ENCODE measurements at regions not wholly inside any gene's neighbourhood (a gene's known extent, or its start where the extent isn't known, plus 50 kb on each side); places are given as distances from the start of the nearest gene placed in this dataset.

DNA sequence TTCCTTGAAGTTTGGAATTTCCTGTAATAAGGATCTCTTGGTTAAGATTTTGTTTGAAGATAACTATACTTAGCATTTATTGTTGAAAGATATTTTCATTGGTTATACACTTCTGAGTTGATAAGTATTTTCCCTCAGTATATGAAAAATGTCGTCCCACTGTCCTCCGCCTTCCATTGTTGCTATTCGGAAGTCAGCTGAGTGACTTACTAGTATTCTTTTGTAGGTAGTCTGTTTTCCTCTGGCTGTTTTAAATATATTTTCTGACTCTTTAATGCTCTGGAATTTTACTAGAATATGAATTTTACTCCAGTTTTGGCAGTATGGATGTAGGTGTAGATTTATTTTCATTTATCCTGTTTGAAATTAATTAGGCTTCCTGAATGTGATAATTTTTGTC is 498.7 kb upstream of the NFIA start (continued):
- TF ChIP-seq, protein P1, sequence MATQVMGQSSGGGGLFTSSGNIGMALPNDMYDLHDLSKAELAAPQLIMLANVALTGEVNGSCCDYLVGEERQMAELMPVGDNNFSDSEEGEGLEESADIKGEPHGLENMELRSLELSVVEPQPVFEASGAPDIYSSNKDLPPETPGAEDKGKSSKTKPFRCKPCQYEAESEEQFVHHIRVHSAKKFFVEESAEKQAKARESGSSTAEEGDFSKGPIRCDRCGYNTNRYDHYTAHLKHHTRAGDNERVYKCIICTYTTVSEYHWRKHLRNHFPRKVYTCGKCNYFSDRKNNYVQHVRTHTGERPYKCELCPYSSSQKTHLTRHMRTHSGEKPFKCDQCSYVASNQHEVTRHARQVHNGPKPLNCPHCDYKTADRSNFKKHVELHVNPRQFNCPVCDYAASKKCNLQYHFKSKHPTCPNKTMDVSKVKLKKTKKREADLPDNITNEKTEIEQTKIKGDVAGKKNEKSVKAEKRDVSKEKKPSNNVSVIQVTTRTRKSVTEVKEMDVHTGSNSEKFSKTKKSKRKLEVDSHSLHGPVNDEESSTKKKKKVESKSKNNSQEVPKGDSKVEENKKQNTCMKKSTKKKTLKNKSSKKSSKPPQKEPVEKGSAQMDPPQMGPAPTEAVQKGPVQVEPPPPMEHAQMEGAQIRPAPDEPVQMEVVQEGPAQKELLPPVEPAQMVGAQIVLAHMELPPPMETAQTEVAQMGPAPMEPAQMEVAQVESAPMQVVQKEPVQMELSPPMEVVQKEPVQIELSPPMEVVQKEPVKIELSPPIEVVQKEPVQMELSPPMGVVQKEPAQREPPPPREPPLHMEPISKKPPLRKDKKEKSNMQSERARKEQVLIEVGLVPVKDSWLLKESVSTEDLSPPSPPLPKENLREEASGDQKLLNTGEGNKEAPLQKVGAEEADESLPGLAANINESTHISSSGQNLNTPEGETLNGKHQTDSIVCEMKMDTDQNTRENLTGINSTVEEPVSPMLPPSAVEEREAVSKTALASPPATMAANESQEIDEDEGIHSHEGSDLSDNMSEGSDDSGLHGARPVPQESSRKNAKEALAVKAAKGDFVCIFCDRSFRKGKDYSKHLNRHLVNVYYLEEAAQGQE (IDR thresholded peaks at IDR 0.05; ENCODE audit: borderline replicate concordance) = no peak

DNA sequence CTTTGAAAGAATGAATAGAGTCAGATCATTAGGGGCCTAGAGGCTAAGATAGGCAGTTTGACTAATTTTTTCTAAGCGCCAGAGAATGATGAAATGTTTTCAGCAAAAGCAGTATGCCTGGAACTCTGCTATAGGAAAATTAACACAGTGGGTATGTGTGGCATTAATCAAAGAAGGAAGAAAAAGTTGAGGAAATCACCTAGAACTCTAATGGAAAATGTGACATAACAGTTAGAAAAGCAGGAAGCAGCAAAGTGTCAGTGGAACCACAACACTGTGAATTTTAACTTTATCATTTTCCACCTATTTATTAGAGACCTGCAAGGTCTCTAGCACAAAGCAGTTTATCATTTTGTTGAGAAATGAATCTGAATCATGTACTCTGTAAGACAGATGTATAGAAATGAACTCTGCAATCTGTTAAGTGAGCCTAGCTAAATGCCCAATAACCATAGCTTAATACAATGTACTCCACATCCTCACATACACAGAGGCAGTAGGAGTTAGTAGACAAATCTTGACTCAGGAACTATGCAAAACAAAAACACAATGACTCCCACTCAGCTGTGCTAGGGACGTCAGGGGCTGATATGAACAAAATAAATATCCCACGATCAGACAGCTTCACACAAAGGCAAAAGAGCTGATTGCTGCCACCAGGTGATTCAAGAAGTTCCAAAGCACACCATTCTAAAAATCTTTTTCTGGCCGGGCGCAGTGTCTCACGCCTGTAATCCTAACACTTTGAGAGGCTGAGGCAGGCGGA is 500.7 kb upstream of the NFIA start:
- no peak overlapping the region for H2AFZ ChIP-seq (ENCODE audit: low read depth, low read length)
- no peak overlapping the region for H3K27ac ChIP-seq (ENCODE audit: low read length)
- no peak overlapping the region for H3K4me3 ChIP-seq (ENCODE audit: low read length)
- no peaks in the 10 kb centered on the region for H3K36me3 ChIP-seq (ENCODE audit: insufficient read depth, low read length)
- H3K27me3 ChIP-seq (ENCODE audit: insufficient read depth, low read depth, low read length) = no peaks in the 10 kb centered on the region
- H3K9me2 ChIP-seq (ENCODE audit: insufficient read depth, low read length) = no peaks in the 10 kb centered on the region
- no peaks in the 10 kb centered on the region for H3K79me2 ChIP-seq (replicated peaks; ENCODE audit: insufficient read depth, low read length)
- H3F3A ChIP-seq (ENCODE audit: insufficient read depth, low read length, poor library complexity, severe bottlenecking) = no peaks in the 10 kb centered on the region
- no peak overlapping the region for H3K4me2 ChIP-seq (ENCODE audit: low read length)
- no peak for TF ChIP-seq POLR2AphosphoS5 (IDR thresholded peaks at IDR 0.05)
- TF ChIP-seq EP300 (conservative IDR thresholded peaks at IDR 0.05; ENCODE audit: poor library complexity, severe bottlenecking) = no peak
- TF ChIP-seq TAF1 (IDR thresholded peaks at IDR 0.05; ENCODE audit: low read depth) = no peak
- TF ChIP-seq, protein P2, sequence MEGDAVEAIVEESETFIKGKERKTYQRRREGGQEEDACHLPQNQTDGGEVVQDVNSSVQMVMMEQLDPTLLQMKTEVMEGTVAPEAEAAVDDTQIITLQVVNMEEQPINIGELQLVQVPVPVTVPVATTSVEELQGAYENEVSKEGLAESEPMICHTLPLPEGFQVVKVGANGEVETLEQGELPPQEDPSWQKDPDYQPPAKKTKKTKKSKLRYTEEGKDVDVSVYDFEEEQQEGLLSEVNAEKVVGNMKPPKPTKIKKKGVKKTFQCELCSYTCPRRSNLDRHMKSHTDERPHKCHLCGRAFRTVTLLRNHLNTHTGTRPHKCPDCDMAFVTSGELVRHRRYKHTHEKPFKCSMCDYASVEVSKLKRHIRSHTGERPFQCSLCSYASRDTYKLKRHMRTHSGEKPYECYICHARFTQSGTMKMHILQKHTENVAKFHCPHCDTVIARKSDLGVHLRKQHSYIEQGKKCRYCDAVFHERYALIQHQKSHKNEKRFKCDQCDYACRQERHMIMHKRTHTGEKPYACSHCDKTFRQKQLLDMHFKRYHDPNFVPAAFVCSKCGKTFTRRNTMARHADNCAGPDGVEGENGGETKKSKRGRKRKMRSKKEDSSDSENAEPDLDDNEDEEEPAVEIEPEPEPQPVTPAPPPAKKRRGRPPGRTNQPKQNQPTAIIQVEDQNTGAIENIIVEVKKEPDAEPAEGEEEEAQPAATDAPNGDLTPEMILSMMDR (IDR thresholded peaks at IDR 0.05; ENCODE audit: poor library complexity, severe bottlenecking) = no peak
- no peak for TF ChIP-seq MXI1 (conservative IDR thresholded peaks at IDR 0.05; ENCODE audit: poor library complexity, severe bottlenecking)
- no peak for TF ChIP-seq EZH2 (IDR thresholded peaks at IDR 0.05; ENCODE audit: borderline replicate concordance, insufficient read depth, low read length, poor library complexity, severe bottlenecking)
- TF ChIP-seq, protein P1 (IDR thresholded peaks at IDR 0.05; ENCODE audit: borderline replicate concordance) = no peak
- no peak for TF ChIP-seq SMC3 (conservative IDR thresholded peaks at IDR 0.05; ENCODE audit: poor library complexity)
- no peak for TF ChIP-seq RAD21 (conservative IDR thresholded peaks at IDR 0.05)
- H3K9ac ChIP-seq (ENCODE audit: low read length) = no peak overlapping the region
- H4K20me1 ChIP-seq (ENCODE audit: insufficient read depth) = no peaks in the 10 kb centered on the region
- H3K9me3 ChIP-seq (ENCODE audit: low read length) = no peaks in the 10 kb centered on the region
